Occipital lobe (tissue), 1 donor: ENCODE measurements at regions not wholly inside any gene's neighbourhood (a gene's known extent, or its start where the extent isn't known, plus 50 kb on each side); places are given as distances from the start of the nearest gene placed in this dataset.

Source experiments
- DNase-seq: peaks from one replicate; lab custom pipeline; 2025; lab: John Stamatoyannopoulos, UW

DNA sequence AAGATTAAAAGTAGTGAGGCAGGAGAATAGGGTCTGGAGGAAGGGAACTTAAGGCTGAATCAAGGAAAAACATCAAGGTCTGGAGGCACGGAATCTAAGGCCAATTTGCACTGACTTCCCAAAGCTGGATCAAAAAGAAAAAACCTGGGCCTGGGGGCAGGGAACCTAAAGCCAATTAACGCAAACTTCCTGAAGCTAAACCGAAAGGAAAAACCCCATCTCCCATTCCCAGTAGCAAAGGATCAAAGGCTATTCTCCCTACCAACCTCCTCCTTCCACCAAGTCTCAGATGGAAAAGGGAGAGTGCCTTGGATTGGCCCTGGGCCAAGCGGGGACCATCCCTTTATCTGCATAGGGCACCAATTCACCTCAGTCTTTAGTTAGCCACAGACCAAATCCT, 384.2 kb downstream of the GRIN2B start:
- no peak for DNase-seq

- DNase-seq: no peak
Observed at GRCh38 chr12:13596714-13597113, 384.7 kb downstream of the GRIN2B start.

DNA sequence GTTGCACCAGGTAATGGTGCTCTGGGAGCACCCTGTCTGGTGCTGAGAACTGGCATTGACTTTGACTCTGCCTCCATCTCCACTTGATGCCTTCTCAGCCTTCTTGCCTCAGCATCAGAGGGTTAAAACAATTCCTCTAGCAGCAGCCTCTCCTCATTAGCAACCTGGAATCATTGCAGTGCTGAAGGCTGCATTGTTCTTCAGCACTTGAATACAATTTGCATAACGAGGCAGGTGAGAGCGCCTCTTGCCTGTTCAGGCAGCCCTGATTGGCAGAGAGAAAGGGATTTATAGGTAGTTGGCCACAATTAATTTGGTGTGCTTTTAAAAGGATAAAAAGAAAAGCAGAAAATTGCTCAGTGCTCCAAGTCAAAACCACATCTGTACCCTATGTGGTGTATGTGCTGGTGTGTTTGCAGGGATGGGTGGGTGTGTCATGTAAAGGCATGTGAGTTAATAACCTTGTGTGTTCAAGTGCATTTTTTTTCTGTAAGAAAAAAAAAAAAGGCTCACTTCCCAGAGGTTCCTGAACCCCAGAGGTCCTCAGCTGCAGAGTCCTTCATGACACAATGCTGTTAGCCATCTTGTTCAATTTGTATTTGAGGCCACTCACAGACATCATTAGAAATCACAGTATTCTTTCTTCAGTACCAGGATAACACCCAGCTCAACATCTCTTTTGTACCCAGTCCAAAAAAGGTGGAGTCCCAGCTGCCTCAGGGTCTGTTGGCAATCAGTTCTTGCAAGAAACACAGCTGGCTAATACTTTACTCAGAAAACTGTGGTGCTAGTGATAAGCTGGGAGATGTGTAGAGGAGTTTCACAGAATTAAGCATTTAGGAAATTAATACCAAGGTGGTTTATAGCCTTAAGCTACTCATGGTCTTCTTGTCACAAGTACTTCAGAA, 385.6 kb downstream of the GRIN2B start:
- DNase-seq: no peak

DNA sequence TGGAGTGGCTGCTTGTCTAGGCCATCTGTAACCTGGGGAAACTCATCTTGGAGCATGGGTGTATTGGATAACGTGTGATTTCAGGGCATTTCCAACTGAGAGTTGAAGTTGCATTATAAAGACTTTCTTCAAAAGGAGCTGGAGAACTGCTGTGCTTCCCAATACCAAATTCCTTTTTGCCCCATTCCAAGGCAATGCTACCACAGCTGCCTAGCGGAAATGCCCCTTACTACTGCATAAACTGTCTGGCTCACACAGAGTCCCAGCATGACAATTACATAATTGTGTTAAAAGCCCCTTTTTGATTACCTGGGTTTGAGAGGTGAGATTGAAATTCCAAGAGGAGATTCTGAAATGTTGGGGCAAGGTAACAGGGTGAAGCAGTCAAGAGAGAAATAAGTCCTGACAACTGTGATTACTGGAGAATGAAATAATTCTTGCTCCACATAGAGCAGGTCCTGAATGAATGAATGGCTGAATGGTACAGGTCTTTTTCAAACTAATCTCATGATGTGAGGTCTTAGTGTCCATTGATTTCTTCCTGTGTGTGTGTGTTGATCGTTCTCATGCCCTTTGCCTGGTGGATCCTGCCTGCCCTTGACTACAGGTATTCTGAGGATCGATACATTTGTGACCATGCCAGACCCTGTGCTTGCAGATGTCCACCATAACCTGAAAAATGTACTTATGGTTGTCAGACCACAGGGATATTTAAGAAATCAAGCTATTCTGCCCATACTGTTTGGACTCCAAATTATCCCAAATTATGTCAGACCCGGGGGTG, 386.5 kb downstream of the GRIN2B start:
- no peak for DNase-seq

GRCh38 chr12:13592063-13592942, 389.1 kb downstream of the GRIN2B start:
- no peak for DNase-seq

DNA sequence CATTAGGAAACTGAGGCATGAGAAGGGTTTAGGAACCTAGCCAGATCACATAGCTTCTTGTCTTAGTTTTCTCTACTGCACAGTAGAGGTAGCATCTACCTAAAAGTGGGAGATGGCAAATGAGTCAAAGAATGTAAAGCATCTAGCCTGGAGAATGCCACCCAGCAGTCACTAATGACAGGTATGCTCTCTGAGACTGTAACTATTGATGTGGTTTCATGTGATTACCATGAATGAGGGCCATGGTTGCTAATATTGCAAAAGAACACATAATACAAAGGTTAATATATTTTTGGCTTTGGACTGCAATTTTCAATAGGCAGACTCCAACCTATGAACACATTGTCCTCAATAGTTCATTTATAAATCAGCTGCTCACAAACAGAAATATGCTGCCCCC, 389.9 kb downstream of the GRIN2B start:
- no peak for DNase-seq

GRCh38 chr12:13591059-13591458, 390.3 kb downstream of the GRIN2B start:
- DNase-seq: no peak

DNA sequence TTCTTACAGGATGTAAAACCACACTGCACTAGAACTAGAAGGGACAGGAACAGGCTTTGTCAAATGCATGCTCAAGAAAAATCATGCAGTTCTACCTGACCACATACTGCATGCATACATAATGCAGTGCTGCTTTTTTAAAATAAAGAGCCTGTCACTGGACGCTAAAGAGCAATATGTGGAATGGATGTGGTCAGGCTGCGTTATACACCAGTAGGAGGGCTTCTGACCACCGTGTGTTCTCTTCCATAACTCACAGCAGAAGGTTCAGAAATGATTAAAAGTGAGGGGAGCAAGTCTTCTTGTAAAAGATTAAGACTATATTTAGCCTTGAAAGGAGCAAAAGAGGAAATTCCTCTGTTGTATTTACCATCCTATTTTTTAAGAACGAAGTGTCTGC, 392.0 kb downstream of the EMP1 start:
- DNase-seq: no peak

- DNase-seq: no peak
Observed at GRCh38 chr12:13587721-13588390, 391.3 kb downstream of the EMP1 start.

- no peak for DNase-seq
Observed at GRCh38 chr12:13586361-13586760, 389.8 kb downstream of the EMP1 start.

DNA sequence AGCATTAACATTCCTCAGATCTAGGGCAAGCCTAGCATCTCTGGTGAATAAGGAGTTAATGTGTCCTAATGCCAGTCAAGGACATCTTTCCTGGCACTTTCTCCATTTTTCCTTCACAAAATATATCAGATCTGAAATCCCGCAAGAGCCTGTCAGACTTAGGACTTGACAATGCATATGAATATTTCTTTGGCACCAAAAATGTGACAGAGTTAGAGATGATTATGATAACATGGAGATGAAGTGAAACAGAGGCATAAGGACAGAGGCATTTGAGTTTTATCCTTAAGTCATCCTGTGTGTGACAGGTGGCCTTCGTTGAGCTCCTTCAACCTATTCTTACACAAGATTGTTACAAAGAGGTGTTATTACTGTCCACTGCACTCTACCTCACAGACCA, 388.0 kb downstream of the EMP1 start:
- DNase-seq: no peak

- DNase-seq: no peak
Observed at GRCh38 chr12:13583630-13584029, 387.1 kb downstream of the EMP1 start.

DNA sequence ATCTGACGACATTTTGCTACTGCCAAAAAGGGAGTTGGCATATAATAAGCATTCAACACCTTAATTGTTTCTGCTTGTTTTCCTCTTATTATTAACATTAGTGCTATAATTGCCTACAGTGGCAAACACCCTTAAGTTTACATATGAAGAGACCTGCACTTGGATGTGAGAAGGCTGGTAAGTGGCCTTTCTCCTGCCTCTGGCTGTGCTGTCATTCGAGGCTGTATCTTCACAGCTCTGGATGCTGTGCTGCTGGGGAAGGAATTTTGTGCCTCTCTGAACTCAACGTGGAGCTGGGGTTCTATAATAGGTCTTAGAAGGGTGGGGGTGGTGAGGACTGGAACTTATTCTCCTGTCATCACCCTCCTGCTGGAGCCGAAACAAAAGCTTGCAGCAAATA, 385.9 kb downstream of the EMP1 start:
- DNase-seq: no peak

DNA sequence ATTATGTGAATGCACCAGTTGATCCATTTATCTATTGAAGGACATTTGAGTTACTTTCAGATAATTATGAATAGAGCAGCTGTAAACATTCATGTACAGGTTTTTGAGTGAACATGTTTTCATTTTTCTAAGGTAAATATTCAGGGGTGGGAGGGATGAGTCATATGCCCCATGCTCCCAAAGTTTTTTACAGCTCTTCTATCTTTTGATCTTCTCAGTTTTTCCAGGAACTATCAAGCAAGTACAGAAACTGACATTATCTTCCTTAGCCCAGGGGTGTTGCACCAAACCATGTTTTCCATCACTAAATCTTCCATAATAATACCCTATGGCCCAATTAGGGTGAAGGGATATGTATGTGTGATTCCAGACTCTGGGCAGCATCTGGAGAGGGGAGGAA, 384.5 kb downstream of the EMP1 start:
- no peak for DNase-seq

- no peak for DNase-seq
Observed at GRCh38 chr12:13580206-13580605, 383.7 kb downstream of the EMP1 start.

- DNase-seq: no peak
Observed at GRCh38 chr12:13576935-13577500, 380.5 kb downstream of the EMP1 start.

GRCh38 chr12:13573698-13574321, 377.3 kb downstream of the EMP1 start:
- DNase-seq: no peak

DNA sequence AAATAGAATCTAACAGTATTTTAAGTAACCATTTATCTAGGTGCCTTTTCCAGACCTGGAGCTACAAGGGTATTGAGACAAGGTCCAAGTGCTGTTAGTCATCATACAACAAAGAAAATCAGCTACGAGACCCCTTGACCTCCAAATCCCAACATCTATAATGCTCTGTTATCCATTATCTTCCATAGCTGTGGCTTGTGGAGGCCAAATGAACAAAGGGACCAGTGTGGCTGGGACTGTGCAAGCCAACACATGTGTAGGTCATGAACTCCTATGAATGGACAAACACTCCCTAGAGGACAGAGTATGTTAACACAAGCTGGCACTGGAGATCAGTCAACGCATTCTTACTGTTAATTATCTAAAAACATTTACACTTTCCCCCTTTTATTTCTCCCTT, 374.5 kb downstream of the EMP1 start:
- DNase-seq: no peak

DNA sequence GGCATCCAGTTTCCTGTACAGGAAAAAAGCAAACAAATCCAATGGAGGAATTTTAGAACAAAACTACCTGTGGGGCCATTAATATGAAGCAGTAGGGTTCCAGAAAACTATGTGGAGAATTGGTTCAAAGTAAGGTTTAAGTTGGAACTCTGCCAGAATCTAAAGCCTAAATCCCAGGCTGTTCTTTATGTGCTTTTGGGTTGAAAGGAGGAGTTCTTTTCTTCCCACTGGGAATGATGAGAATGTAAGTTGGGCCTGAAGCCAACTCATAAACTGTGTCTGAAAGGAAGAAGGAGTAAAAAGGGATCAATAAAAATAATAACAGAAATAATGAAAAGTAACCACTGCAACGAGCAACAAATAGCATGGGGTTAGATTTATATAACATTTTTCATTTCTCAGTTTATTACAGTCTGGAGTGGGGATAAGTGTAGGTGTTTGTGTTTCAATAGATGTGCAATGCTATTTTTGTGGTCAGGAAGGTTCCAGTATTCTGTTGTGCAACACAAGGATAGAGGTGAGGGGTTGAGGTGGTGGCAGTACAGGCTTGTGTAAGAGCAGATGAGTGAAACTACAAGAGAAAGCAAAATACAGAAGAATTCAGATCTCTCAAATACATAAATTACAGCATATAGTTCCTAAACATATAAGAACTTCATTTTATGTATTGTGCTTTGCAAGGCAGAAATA, 373.6 kb downstream of the EMP1 start:
- DNase-seq: no peak

DNA sequence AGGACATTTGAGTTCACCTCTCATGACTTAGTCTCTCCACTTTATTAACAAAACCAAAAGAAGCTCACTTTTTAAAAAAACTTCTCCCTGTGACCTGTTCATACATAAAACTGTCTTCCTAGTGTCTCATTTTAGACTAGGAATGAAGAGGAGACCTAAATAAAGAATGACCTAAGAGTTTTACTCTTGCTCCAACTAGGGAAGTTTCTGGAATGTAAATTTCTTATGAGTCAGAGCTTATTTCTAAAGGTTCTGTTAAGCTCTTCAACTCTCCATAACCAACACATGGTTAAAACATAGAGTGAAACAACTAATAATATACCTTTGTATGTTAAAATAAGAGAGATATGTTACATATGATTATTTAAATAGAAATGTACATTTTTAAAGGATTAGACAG, 369.8 kb downstream of the EMP1 start:
- DNase-seq: no peak
